Fibroblast of lung (primary cell): ENCODE measurements at regions not wholly inside any gene's neighbourhood (a gene's known extent, or its start where the extent isn't known, plus 50 kb on each side); places are given as distances from the start of the nearest gene placed in this dataset.

ENCODE experiments used
- CTCF ChIP-seq, 2 donors: IDR thresholded peaks in 1 of 2; conservative IDR thresholded peaks in 1 of 2; 1 replicate in 1 of 2; 2 replicates in 1 of 2; pipeline ENCODE4 v1.5.1; 2011 to 2012; ENCODE audit warnings: low read length in 2 of 2, control low read depth in 1 of 2, inconsistent platforms in 1 of 2, low read depth in 1 of 2, mild to moderate bottlenecking in 1 of 2
- EZH2 ChIP-seq: IDR thresholded peaks from 2 replicates; pipeline ENCODE4 v1.5.1; 2012; ENCODE audit warnings: low read length, control low read depth, mild to moderate bottlenecking; ENCODE audit errors: missing control alignments

- TF ChIP-seq CTCF (conservative IDR thresholded peaks at IDR 0.05 in 1 of 2, IDR thresholded peaks at IDR 0.05 in 1 of 2; ENCODE audit: low read depth in 1 of 2, low read length in 2 of 2) = peak in 1 of 2 donors; percentile 30
- no peak for TF ChIP-seq EZH2
Measured at GRCh38 chr12:24661657-24662096, 287.2 kb downstream of the BCAT1 start.
